ENCODE measurements at regions not wholly inside any gene's neighbourhood (a gene's known extent, or its start where the extent isn't known, plus 50 kb on each side); places are given as distances from the start of the nearest gene placed in this dataset.

- TF ChIP-seq CTCF (IDR thresholded peaks at IDR 0.05) (no peak), POLR2A (IDR thresholded peaks at IDR 0.05) (no peak)
- no peak overlapping the region for H3K4me3 ChIP-seq
- H3K4me1 ChIP-seq = no peaks in the 10 kb centered on the region
- H3K27me3 ChIP-seq = no peaks in the 10 kb centered on the region
- H3K36me3 ChIP-seq (ENCODE audit: low read depth, missing control alignments) = no peaks in the 10 kb centered on the region
- intact Hi-C loops (cut with DNase I; ENCODE audit: low total_unique reads) = no loop called here
- H3K9me3 ChIP-seq = no peaks in the 10 kb centered on the region
- no peak for DNase-seq
- H3K27ac ChIP-seq = no peak overlapping the region
- 88 to 90% methylated on average over 23 to 27 of the region's 27 CpGs for WGBS, 2 donors
Observed at GRCh38 chr16:85261657-85262557, 149.6 kb upstream of the CIBAR2 start.

- Histone ChIP-seq H3K36me3 (ENCODE audit: low read depth, missing control alignments) (no peaks in the 10 kb centered on the region), H3K27me3 (no peaks in the 10 kb centered on the region), H3K27ac (no peak overlapping the region), H3K4me3 (no peak overlapping the region), H3K9me3 (no peaks in the 10 kb centered on the region), H3K4me1 (no peaks in the 10 kb centered on the region)
- no peak for TF ChIP-seq POLR2A (IDR thresholded peaks at IDR 0.05)
- no peak for TF ChIP-seq CTCF (IDR thresholded peaks at IDR 0.05)
- DNase-seq = no peak
- intact Hi-C loops (cut with DNase I; ENCODE audit: low total_unique reads) = no loop called here
- WGBS, 2 donors = 84 to 86% methylated on average over 17 to 22 of the region's 22 CpGs
Observed at GRCh38 chr16:85262558-85263238, 150.4 kb upstream of the CIBAR2 start.

GRCh38 chr16:85263239-85263585 lies 150.9 kb upstream of the CIBAR2 start:
- no peak overlapping the region for H3K27ac ChIP-seq
- intact Hi-C loops (cut with DNase I; ENCODE audit: low total_unique reads) = no loop called here
- H3K9me3 ChIP-seq = no peaks in the 10 kb centered on the region
- no peak for DNase-seq
- 87 to 96% methylated on average over 6 of the region's 6 CpGs for WGBS, 2 donors
- TF ChIP-seq CTCF (IDR thresholded peaks at IDR 0.05) (no peak), POLR2A (IDR thresholded peaks at IDR 0.05) (no peak)
- no peak overlapping the region for H3K4me3 ChIP-seq
- H3K27me3 ChIP-seq = no peaks in the 10 kb centered on the region
- no peaks in the 10 kb centered on the region for H3K36me3 ChIP-seq (ENCODE audit: low read depth, missing control alignments)
- no peaks in the 10 kb centered on the region for H3K4me1 ChIP-seq

- intact Hi-C loops (cut with DNase I; ENCODE audit: low total_unique reads) = no loop called here
- no peaks in the 10 kb centered on the region for H3K9me3 ChIP-seq
- WGBS, 2 donors = 90 to 92% methylated on average over 13 to 15 of the region's 15 CpGs
- H3K4me1 ChIP-seq = no peaks in the 10 kb centered on the region
- no peak for DNase-seq
- no peak overlapping the region for H3K27ac ChIP-seq
- no peaks in the 10 kb centered on the region for H3K36me3 ChIP-seq (ENCODE audit: low read depth, missing control alignments)
- H3K4me3 ChIP-seq = no peak overlapping the region
- no peak for TF ChIP-seq POLR2A (IDR thresholded peaks at IDR 0.05)
- no peak for TF ChIP-seq CTCF (IDR thresholded peaks at IDR 0.05)
- no peaks in the 10 kb centered on the region for H3K27me3 ChIP-seq
Observed at GRCh38 chr16:85264752-85265151, 152.5 kb upstream of the CIBAR2 start.
